ENCODE measurements at regions not wholly inside any gene's neighbourhood (a gene's known extent, or its start where the extent isn't known, plus 50 kb on each side); places are given as distances from the start of the nearest gene placed in this dataset.
A peak's percentile ranks its signal among the peaks of the same experiment; 100 is the strongest.

DNA sequence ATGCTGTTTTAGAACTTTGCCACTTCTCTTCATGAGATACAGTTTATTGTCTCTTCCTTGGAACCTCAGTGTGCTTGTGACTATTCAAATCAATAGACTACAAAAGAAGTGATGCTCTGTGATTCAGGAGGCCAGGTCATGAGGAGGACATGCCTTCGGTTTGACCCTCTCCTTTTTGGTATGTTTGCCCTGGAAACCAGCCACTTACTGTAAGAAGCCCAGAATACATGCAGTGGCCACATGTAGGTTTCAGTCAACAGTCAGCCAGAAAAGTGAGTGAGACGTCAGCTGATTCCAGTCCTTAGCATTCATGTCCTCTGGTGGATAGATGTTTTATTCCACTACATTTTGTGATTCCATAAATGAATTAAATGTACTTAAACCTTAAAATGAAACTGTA lies 328.7 kb downstream of the PCDH18 start:
- peak; percentile 35 for DNase-seq (ENCODE audit: low spot score)

- no peak for DNase-seq (ENCODE audit: low spot score)
These were observed 332.0 kb downstream of the PCDH18 start for GRCh38 chr4:137200322-137200721.

GRCh38 chr4:137198791-137199190 lies 333.5 kb downstream of the PCDH18 start:
- no peak for DNase-seq (ENCODE audit: low spot score)

DNA sequence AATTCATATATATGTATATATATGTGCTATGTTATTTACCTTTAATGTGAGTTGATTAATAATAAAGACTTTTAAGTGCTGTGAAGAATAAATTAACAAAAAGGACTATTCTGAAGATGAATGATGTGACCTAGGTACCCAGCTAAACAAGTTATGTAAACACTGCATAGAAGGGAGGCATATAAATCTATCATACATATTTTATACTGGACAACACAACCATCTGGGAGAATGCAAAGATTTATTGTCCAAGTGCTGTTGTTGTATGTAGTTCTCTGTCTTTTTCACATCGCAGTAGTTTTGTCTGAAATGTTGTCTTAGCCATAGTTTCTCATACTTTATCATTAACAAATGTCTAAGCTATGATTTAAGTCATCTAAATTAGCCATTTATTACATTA lies 337.6 kb downstream of the PCDH18 start:
- no peak for DNase-seq (ENCODE audit: low spot score)

- DNase-seq (ENCODE audit: low spot score), result no peak
These were observed 338.7 kb downstream of the PCDH18 start for GRCh38 chr4:137193564-137193963.

DNA sequence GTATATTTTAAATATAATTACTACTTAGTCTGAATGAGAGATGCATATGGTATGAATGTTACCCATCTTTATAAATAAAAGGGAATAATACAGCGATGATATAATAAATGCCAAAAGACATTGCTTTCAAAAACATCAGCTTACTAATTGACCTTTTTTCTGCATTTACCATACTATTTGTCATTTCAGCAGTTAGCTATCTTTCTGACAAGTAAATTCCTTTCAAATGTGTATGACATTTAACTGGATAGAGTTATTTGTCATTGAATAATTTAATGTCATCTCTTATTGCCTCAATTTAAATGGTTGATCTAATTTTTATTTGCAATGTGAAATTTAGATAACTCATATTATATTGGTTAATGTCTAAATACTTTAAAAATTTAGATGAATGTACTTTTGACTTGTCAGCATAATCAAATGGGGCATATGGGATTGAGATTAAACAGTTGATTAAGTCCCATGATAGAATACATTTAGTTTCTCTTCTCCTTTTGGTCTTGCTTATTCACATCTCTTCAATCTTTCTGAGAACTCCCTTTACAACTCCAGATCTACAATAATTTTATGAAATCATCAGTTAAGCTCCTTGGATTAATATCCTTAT lies 350.9 kb downstream of the PCDH18 start:
- no peak for DNase-seq (ENCODE audit: low spot score)

GRCh38 chr4:137180349-137180748 lies 351.9 kb downstream of the PCDH18 start:
- no peak for DNase-seq (ENCODE audit: low spot score)

DNA sequence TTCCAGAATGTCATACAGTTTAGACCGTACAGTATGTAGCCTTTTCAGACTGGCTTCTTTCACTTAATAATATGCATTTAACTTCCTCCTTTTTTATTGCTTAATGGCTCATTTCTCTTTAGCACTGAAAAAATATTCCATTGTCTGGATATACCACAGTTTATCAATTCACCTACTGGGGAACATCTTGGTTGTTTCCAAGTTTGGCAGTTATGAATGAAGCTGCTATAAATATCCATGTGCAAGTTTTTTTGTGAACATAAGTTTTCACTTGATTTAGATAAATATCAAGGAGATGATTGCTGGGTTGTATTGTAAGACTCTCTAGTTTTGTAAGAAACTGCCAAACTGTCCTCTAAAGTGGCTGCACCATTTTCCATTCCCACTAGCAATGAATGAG lies 375.5 kb downstream of the PCDH18 start:
- no peak for DNase-seq (ENCODE audit: low spot score)

DNA sequence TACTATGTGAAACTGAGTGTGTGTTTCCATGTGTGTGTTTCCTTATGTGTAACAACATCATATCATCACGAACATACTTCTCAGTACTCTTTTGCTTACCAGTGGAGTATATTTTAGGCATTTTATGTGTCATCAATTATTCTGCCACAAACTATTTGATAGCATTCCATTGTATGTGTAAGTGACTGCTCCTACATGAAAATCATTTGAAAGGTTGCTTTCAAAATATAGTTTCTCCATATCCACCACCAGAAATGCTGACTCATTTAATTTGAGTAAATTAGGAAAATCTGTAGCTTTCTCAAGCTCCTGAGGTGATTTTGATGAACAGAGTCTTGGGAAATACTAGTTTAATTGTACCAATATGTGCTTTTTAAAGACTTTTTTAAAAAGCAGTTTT lies 376.2 kb downstream of the PCDH18 start:
- DNase-seq (ENCODE audit: low spot score), result peak; percentile 62

DNA sequence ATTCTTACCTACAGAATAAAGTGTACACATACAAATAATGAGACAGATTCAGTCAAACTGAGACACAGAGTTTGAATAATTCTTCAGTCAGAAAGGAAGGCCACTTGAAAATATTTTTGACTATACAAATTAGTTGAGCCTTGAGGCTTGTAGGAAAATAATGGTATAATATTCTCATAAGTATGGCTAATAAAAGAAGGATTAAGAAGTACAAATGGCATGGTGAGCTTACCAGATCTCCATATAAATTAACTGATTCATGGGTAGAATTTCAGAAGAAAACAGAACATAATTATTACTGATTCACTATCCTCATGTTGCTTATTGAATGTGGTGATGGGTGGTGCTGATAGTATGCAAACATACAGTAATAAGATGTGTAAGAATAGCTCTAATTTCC lies 401.1 kb downstream of the PCDH18 start:
- no peak for DNase-seq (ENCODE audit: low spot score)

- no peak for DNase-seq (ENCODE audit: low spot score)
These were observed 402.4 kb downstream of the PCDH18 start for GRCh38 chr4:137129845-137130244.

DNA sequence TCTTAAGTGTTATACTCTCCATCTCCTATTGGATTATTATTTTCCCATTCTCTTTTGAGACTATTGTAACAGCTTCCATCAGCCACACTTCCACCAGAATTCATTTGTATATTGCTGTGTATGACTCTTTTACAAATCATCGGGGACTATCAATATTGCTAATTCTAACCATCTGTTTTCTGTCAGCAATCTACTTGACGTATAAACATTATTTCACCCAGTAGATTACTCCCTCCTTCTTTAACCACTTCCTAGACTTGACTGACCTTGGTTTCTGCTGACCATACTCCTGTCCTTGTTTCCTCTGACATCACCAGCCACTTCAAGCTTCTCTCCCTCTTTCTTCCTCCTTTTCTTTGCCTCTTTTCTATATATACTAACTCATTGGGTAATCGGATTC lies 402.9 kb downstream of the PCDH18 start:
- peak; percentile 3 for DNase-seq (ENCODE audit: low spot score)

DNA sequence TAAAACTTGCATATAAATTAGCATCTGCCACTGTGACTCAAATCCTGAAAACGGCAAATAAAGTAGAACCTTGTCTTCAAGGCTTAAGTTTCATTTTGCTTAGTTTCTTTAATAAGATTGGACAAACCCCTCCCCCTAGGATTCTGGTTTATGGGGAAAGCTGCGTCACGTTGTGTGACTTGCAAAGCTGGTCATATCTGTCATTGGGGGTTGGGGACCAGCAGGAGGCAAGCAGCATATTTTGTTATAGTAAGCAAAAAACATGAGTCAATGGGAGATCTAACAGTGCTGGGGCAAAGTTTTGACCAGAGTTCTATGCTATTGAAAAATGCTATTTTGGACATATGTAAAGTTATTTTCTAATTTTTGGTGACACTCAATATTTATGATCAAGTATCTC lies 407.3 kb downstream of the PCDH18 start:
- peak; percentile 37 for DNase-seq (ENCODE audit: low spot score)

DNA sequence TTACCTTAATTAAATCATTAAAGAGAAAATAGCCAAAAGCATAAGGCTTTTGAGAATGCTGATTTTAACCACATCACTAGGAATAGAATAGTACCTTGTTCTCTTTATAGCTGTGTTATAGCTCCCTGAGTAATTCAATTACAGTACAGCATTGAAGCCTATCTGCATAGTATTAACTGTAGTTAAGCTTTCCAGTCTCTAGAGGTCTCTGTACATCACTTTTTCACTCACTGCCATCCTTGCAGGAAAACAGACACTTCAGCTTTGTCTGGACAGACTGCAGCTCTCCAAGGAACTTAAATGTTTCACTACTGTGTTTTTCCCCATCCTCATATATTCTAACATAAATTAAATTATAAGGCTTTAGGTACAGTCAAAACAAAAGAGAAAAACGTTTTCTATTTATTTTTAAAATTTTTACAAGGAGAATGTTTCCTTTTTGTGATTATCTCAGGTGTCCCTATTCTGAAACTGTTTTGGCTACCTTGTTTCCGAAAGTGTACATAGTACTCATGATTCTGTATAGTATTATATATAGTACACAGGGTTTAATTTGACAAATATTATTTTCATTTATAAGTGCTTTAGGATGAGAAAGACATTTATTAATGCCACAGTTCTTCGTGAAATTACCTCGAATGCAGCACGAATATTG lies 407.9 kb downstream of the PCDH18 start:
- peak; percentile 60 for DNase-seq (ENCODE audit: low spot score)

GRCh38 chr4:137122876-137123275 lies 409.4 kb downstream of the PCDH18 start:
- DNase-seq (ENCODE audit: low spot score), result no peak

DNA sequence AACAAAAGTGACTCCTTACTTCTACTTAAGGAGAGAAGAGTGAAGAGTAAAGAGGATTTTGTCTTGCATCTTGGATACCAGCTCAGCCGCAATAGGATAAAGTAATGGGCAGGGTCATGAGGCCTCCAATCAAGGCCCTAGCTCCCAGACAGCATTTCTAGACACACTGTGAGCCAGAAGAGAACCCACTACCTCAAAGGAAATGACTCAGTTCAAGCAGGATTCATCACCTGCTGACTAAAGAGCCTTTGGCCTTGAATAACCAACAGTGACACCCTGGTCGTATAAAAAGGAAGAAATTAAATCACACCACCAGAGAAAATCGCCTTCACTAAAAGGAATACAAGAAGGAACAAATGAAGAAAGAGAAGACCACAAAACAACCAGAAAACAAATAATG lies 416.1 kb downstream of the PCDH18 start:
- no peak for DNase-seq (ENCODE audit: low spot score)

DNA sequence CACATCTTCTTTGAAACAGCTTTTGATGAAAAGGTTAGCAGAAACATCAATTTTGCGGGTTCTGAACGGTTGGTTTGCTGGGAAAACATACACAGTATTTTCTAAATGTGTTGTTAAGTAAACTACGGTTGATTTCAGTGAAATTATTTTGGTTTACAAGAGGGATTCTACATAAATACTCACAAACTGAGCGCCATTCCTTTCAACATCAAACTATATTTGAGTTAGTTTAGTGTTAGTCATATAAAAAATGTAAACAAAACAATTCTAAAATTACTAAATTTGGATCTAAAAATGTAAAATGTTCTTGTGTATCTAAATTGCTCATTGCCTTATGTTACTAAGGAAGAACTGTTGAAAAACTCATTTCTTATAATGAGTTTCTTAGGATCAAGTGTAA lies 425.6 kb downstream of the PCDH18 start:
- no peak for DNase-seq (ENCODE audit: low spot score)

- no peak for DNase-seq (ENCODE audit: low spot score)
These were observed 426.0 kb downstream of the PCDH18 start for GRCh38 chr4:137106287-137106686.

- no peak for DNase-seq (ENCODE audit: low spot score)
These were observed 441.3 kb downstream of the PCDH18 start for GRCh38 chr4:137090951-137091350.

- DNase-seq (ENCODE audit: low spot score), result no peak
These were observed 448.6 kb downstream of the PCDH18 start for GRCh38 chr4:137083571-137084135.

- DNase-seq (ENCODE audit: low spot score), result no peak
These were observed 450.2 kb downstream of the PCDH18 start for GRCh38 chr4:137082061-137082460.

DNA sequence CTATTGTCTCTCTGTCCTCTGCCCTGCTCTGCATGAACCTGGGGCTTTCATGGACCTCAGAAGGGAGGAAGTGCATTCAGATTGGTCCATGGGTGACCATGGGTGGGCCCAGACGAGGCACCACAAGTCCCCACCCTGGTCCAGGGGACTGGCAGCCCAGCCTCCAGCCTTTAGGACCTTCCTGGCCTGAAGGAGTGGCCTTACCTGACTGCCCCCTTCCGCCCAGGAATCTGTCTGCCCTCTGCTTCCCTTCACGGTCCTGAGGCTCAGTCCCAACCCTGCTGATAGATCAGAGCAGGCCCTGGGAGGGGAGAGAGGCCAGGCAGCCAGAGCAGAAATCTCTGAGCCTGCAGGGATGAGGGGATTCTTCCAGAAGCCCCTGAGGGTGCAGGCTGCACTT lies 455.4 kb downstream of the PCDH18 start:
- DNase-seq (ENCODE audit: low spot score), result no peak

GRCh38 chr4:137075586-137075985 lies 456.7 kb downstream of the PCDH18 start:
- no peak for DNase-seq (ENCODE audit: low spot score)

- no peak for DNase-seq (ENCODE audit: low spot score)
These were observed 461.7 kb downstream of the PCDH18 start for GRCh38 chr4:137070614-137071013.

Data from AG08395 (cell line).